ENCODE measurements at regions not wholly inside any gene's neighbourhood (a gene's known extent, or its start where the extent isn't known, plus 50 kb on each side); places are given as distances from the start of the nearest gene placed in this dataset.

DNA sequence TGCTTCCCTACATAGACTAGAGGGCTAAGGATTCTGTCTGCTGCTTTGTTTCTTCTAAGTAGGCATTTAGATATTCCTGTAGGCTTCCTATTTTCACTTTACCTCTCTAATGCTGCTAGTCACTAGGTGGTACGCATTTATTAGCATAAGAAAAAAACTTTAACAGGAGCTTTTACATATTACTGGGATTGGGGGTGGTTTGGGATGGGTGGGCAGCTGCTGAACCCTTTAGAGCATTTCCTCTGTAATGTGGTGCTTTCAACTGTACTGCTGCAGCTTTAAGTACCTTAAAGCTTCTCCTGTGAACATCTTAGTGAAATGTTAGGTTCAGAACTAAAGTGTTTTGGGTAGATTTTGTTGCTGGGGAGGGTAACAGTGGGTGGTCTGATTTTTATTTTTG is 92.6 kb downstream of the ZNF486 start:
- Histone ChIP-seq H3K36me3 (ENCODE audit: control insufficient read depth, insufficient read depth, low read length) (no peaks in the 10 kb centered on the region), H3K27me3 (ENCODE audit: control insufficient read depth, insufficient read depth, low read length) (no peaks in the 10 kb centered on the region), H3K4me3 (ENCODE audit: insufficient read depth, low read depth, low read length) (no peak overlapping the region), H2AFZ (replicated peaks; ENCODE audit: low read length, poor library complexity) (no peak overlapping the region), H4K20me1 (ENCODE audit: insufficient read depth, low read length) (no peaks in the 10 kb centered on the region), H3K9ac (ENCODE audit: low read depth, low read length) (no peak overlapping the region), H3K18ac (ENCODE audit: low read depth, low read length) (no peak overlapping the region), H3K14ac (replicated peaks; ENCODE audit: low read depth, low read length) (no peak overlapping the region), H2BK20ac (ENCODE audit: low read depth, low read length) (no peak overlapping the region), H2BK120ac (ENCODE audit: low read depth, low read length) (no peak overlapping the region), H2BK15ac (ENCODE audit: low read depth, low read length) (no peak overlapping the region), H3K4ac (ENCODE audit: low read depth, low read length) (no peak overlapping the region), H4K5ac (ENCODE audit: low read depth, low read length) (no peak overlapping the region), H2BK5ac (ENCODE audit: low read depth, low read length, poor library complexity, severe bottlenecking) (no peak overlapping the region), H2AK9ac (replicated peaks; ENCODE audit: low read depth, low read length, poor library complexity) (no peak overlapping the region), H3K23ac (ENCODE audit: low read depth, low read length) (no peak overlapping the region), H3K79me1 (ENCODE audit: low read depth in 1 of 2, low read length in 2 of 2) (no peaks in the 10 kb centered on the region), H4K91ac (ENCODE audit: insufficient read depth, low read depth, low read length) (no peak overlapping the region), H3K56ac (ENCODE audit: extremely low read depth, insufficient read depth, low read length) (no peak overlapping the region), H4K8ac (ENCODE audit: low read depth in 2 of 2, low read length in 2 of 2) (no peak overlapping the region), H3K9me3 (ENCODE audit: control insufficient read depth, insufficient read depth, low read length) (0 out of 2 replicates have a peak, but pooled peaks cover 7% of the 10 kb centered on the region), H3K27ac (ENCODE audit: insufficient read depth, low read length) (no peak overlapping the region), H3K4me1 (ENCODE audit: control insufficient read depth, insufficient read depth, low read length) (no peaks in the 10 kb centered on the region), H3K9me1 (ENCODE audit: insufficient read depth, low read length) (no peaks in the 10 kb centered on the region), H3K4me2 (ENCODE audit: low read depth, low read length) (no peak overlapping the region), H2AK5ac (ENCODE audit: low read depth, low read length) (no peak overlapping the region)
- DNase-seq (no peak), ATAC-seq (ENCODE audit: low read depth) (no peak)
- no CpG with 5 or more reads among the region's 1 CpG for WGBS, 2 experiments (ENCODE audit: extremely low coverage in 2 of 2, insufficient read length in 1 of 2)
- intact Hi-C loops (cut with micrococcal nuclease) (no loop called here), in situ Hi-C loops (cut with MboI; ENCODE audit: low sequenced_read_pairs) (no loop called here), dilution Hi-C loops (cut with HindIII; ENCODE audit: low sequenced_read_pairs, unreplicated experiment) (no loop called here)
- ChIA-PET POLR2A (ENCODE audit: unreplicated experiment) (no interaction called here), CTCF (no interaction called here)
- BruUV-seq (replicated peaks) = no TSS peak
- TF ChIP-seq POLR2A (IDR thresholded peaks at IDR 0.05; ENCODE audit: low read depth, low read length) (no peak), CHD1 (IDR thresholded peaks at IDR 0.05; ENCODE audit: low read depth, low read length) (no peak), SMC3 (IDR thresholded peaks at IDR 0.05; ENCODE audit: low read depth, low read length) (no peak), MXI1 (IDR thresholded peaks at IDR 0.05; ENCODE audit: borderline replicate concordance, low read depth, low read length) (no peak), BHLHE40 (IDR thresholded peaks at IDR 0.05; ENCODE audit: low read depth, low read length) (no peak)
- TF ChIP-seq, protein P1, sequence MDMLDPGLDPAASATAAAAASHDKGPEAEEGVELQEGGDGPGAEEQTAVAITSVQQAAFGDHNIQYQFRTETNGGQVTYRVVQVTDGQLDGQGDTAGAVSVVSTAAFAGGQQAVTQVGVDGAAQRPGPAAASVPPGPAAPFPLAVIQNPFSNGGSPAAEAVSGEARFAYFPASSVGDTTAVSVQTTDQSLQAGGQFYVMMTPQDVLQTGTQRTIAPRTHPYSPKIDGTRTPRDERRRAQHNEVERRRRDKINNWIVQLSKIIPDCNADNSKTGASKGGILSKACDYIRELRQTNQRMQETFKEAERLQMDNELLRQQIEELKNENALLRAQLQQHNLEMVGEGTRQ (IDR thresholded peaks at IDR 0.05; ENCODE audit: low read depth, low read length) = no peak
